Adrenal gland (tissue), 5 donors: ENCODE measurements at regions not wholly inside any gene's neighbourhood (a gene's known extent, or its start where the extent isn't known, plus 50 kb on each side); places are given as distances from the start of the nearest gene placed in this dataset.

Experiments
- POLR2A ChIP-seq, 2 donors: fragments of 450-650 bp; IDR thresholded peaks; one replicate each; pipeline ENCODE4 v1.6.1; 2017; ENCODE audit warnings: antibody characterized with exemption in 2 of 2, mild to moderate bottlenecking in 2 of 2, moderate library complexity in 1 of 2
- TF ChIP-seq, protein P1 (sequence below), 6 experiments: fragments of 450-650 bp in 4 of 6; fragments of 200-600 bp in 2 of 6; sonication (generic) in 1 of 6; IDR thresholded peaks; 1 replicate in 5 of 6; 2 replicates in 1 of 6; pipeline versions ENCODE4 v1.5.1 to v1.8.0; 2016 to 2021; ENCODE audit warnings: antibody characterized with exemption in 6 of 6, mild to moderate bottlenecking in 2 of 6, moderate library complexity in 1 of 6
- donor health status: DM: no; HTN: no; CAD: no.

DNA sequence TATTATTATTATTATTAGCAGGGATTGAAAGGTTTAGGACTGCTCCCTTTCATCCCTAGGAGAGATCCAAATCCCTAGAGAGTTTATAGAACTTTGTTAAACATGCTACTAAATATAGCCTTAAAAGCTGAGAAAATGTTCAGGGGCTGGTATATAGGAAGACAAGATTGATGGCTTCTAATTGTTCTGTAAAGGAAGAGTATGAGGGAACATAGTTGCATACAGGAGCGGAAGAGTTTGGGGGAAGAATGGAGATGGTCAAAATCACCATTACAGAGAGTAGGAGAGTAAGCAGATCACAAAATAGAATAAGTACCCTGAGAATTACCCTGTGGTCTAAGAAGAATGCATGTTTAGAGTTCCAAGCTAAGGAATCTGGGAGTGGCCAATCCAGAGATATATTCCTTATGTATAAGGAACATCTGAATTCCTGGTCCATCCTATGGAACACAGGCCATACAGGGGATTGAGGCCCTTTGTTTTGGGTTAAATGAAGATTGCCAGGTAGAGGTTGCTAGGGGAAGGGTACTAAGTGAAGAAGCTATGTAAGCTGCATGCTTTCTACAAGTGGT is 158.0 kb upstream of the APC start:
- TF ChIP-seq POLR2A (IDR thresholded peaks at IDR 0.05), result no peak
- TF ChIP-seq, protein P1, sequence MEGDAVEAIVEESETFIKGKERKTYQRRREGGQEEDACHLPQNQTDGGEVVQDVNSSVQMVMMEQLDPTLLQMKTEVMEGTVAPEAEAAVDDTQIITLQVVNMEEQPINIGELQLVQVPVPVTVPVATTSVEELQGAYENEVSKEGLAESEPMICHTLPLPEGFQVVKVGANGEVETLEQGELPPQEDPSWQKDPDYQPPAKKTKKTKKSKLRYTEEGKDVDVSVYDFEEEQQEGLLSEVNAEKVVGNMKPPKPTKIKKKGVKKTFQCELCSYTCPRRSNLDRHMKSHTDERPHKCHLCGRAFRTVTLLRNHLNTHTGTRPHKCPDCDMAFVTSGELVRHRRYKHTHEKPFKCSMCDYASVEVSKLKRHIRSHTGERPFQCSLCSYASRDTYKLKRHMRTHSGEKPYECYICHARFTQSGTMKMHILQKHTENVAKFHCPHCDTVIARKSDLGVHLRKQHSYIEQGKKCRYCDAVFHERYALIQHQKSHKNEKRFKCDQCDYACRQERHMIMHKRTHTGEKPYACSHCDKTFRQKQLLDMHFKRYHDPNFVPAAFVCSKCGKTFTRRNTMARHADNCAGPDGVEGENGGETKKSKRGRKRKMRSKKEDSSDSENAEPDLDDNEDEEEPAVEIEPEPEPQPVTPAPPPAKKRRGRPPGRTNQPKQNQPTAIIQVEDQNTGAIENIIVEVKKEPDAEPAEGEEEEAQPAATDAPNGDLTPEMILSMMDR (IDR thresholded peaks at IDR 0.05), result no peak
